Renal pelvis (tissue), 1 donor: ENCODE measurements at regions not wholly inside any gene's neighbourhood (a gene's known extent, or its start where the extent isn't known, plus 50 kb on each side); places are given as distances from the start of the nearest gene placed in this dataset.

Experiments used
- DNase-seq: peaks from one replicate; pipeline ENCODE4 v3.0.0-alpha.2; 2013

GRCh38 chr4:45778514-45778913, 345.3 kb downstream of the GABRG1 start:
- DNase-seq: no peak

GRCh38 chr4:45776146-45776545, 347.7 kb downstream of the GABRG1 start:
- DNase-seq: no peak

- DNase-seq: no peak
Observed at GRCh38 chr4:45770958-45771357, 352.9 kb downstream of the GABRG1 start.

- no peak for DNase-seq
Observed at GRCh38 chr4:45765521-45765920, 358.3 kb downstream of the GABRG1 start.

GRCh38 chr4:45751877-45752530, 371.9 kb downstream of the GABRG1 start:
- DNase-seq: no peak

- DNase-seq: no peak
Observed at GRCh38 chr4:45750721-45751120, 373.1 kb downstream of the GABRG1 start.

- no peak for DNase-seq
Observed at GRCh38 chr4:45745741-45746140, 378.1 kb downstream of the GABRG1 start.

- no peak for DNase-seq
Observed at GRCh38 chr4:45741897-45742296, 382.0 kb downstream of the GABRG1 start.

GRCh38 chr4:45732161-45732560, 391.7 kb downstream of the GABRG1 start:
- no peak for DNase-seq

- DNase-seq: no peak
Observed at GRCh38 chr4:45716093-45716492, 407.8 kb downstream of the GABRG1 start.

GRCh38 chr4:45713996-45714395, 409.9 kb downstream of the GABRG1 start:
- DNase-seq: no peak

- DNase-seq: no peak
Observed at GRCh38 chr4:45701621-45702020, 422.2 kb downstream of the GABRG1 start.

- no peak for DNase-seq
Observed at GRCh38 chr4:45693746-45694145, 430.1 kb downstream of the GABRG1 start.

- DNase-seq: no peak
Observed at GRCh38 chr4:45692131-45692735, 431.6 kb downstream of the GABRG1 start.

- no peak for DNase-seq
Observed at GRCh38 chr4:45688341-45688740, 435.5 kb downstream of the GABRG1 start.

- DNase-seq: no peak
Observed at GRCh38 chr4:45679411-45679810, 444.4 kb downstream of the GABRG1 start.

GRCh38 chr4:45668128-45668527, 455.7 kb downstream of the GABRG1 start:
- DNase-seq: no peak

- DNase-seq: no peak
Observed at GRCh38 chr4:45663628-45664081, 460.2 kb downstream of the GABRG1 start.

- DNase-seq: peak; percentile 54
Observed at GRCh38 chr4:45663003-45663402, 460.9 kb downstream of the GABRG1 start.

- no peak for DNase-seq
Observed at GRCh38 chr4:45661893-45662292, 462.0 kb downstream of the GABRG1 start.

GRCh38 chr4:45650545-45650944, 473.3 kb downstream of the GABRG1 start:
- no peak for DNase-seq

GRCh38 chr4:45648846-45649245, 475.0 kb downstream of the GABRG1 start:
- no peak for DNase-seq

- no peak for DNase-seq
Observed at GRCh38 chr4:45647823-45648222, 476.0 kb downstream of the GABRG1 start.
